K562 (cell line): ENCODE measurements at regions not wholly inside any gene's neighbourhood (a gene's known extent, or its start where the extent isn't known, plus 50 kb on each side); places are given as distances from the start of the nearest gene placed in this dataset.

Experiments
- AFF1 ChIP-seq, 2 experiments: fragments of 450-650 bp; IDR thresholded peaks; 2 replicates each; pipeline ENCODE4 v1.6.1; 2018; ENCODE audit warnings: mild to moderate bottlenecking in 2 of 2, low read depth in 1 of 2; ENCODE audit not compliant: partially characterized antibody in 2 of 2
- ASH1L ChIP-seq: fragments of 450-650 bp; IDR thresholded peaks from 2 replicates; pipeline ENCODE4 v1.6.1; 2018; ENCODE audit warnings: borderline replicate concordance, mild to moderate bottlenecking, low read depth; ENCODE audit not compliant: partially characterized antibody
- CBFA2T3 ChIP-seq: fragments of 450-650 bp; IDR thresholded peaks from 2 replicates; pipeline ENCODE4 v1.6.1; 2017
- ESRRA ChIP-seq: fragments of 450-650 bp; IDR thresholded peaks from 2 replicates; pipeline ENCODE4 v1.6.1; 2014; ENCODE audit warnings: low read depth, mild to moderate bottlenecking, moderate library complexity, borderline replicate concordance
- GMEB1 ChIP-seq: fragments of 250-450 bp; sonication (Bioruptor Pico); IDR thresholded peaks from 2 replicates; pipeline ENCODE4 v1.4.0; 2020; ENCODE audit warnings: mild to moderate bottlenecking
- GTF2A2 ChIP-seq: IDR thresholded peaks from 2 replicates; pipeline ENCODE4 v1.6.1; 2016; ENCODE audit warnings: mild to moderate bottlenecking, missing genetic modification characterization, missing compliant biosample characterization
- HDAC3 ChIP-seq: fragments of 450-650 bp; IDR thresholded peaks from 2 replicates; pipeline ENCODE4 v1.6.1; 2018; ENCODE audit warnings: borderline replicate concordance, mild to moderate bottlenecking, moderate library complexity; ENCODE audit not compliant: partially characterized antibody
- HDGF ChIP-seq: fragments of 450-650 bp; IDR thresholded peaks from 2 replicates; pipeline ENCODE4 v1.6.1; 2016
- HOXB6 ChIP-seq: fragments of 250-450 bp; sonication (Bioruptor Pico); IDR thresholded peaks from 2 replicates; pipeline ENCODE4 v1.5.1; 2022; ENCODE audit warnings: mild to moderate bottlenecking, borderline replicate concordance
- MITF ChIP-seq: IDR thresholded peaks from 2 replicates; pipeline ENCODE4 v1.6.1; 2014; ENCODE audit warnings: antibody characterized with exemption
- SAFB2 ChIP-seq: fragments of 200-400 bp; formaldehyde crosslinking; IDR thresholded peaks from 2 replicates; pipeline ENCODE4 v1.6.1; 2018; ENCODE audit warnings: borderline replicate concordance, low read length, low read depth, moderate library complexity; ENCODE audit not compliant: severe bottlenecking
- SIX5 ChIP-seq, 2 experiments: IDR thresholded peaks; 2 replicates each; pipeline ENCODE4 v1.6.1; 2011; ENCODE audit warnings: low read length in 2 of 2, borderline replicate concordance in 1 of 2, low read depth in 1 of 2, mild to moderate bottlenecking in 1 of 2, moderate library complexity in 1 of 2; ENCODE audit not compliant: insufficient read depth in 1 of 2
- TAL1 ChIP-seq: fragments of 450-650 bp; IDR thresholded peaks from 2 replicates; pipeline ENCODE4 v1.6.1; 2016; ENCODE audit warnings: mild to moderate bottlenecking
- YBX1 ChIP-seq: fragments of 450-650 bp; IDR thresholded peaks from 2 replicates; pipeline ENCODE4 v1.7.1; 2016; ENCODE audit warnings: mild to moderate bottlenecking
- ZBTB33 ChIP-seq: sonication (generic); formaldehyde crosslinking; IDR thresholded peaks from 2 replicates; pipeline ENCODE4 v1.8.1; 2023; ENCODE audit warnings: mild to moderate bottlenecking, missing genetic modification reagents
- ZFP30 ChIP-seq: fragments of 250-450 bp; sonication (Bioruptor Pico); IDR thresholded peaks from 2 replicates; pipeline ENCODE4 v1.8.0; 2022; ENCODE audit warnings: moderate library complexity, mild to moderate bottlenecking, inconsistent platforms, borderline replicate concordance
- ZNF12 ChIP-seq: sonication (generic); formaldehyde crosslinking; IDR thresholded peaks from 2 replicates; pipeline ENCODE4 v1.4.0; 2020; ENCODE audit warnings: mild to moderate bottlenecking, missing genetic modification reagents
- ZNF589 ChIP-seq: fragments of 200-800 bp; sonication (Bioruptor generic); IDR thresholded peaks from 2 replicates; pipeline ENCODE4 v1.6.1; 2016; ENCODE audit warnings: low read depth, missing genetic modification characterization, missing compliant biosample characterization
- TF ChIP-seq, protein P1 (sequence below): fragments of 250-450 bp; sonication (Bioruptor Pico); IDR thresholded peaks from 2 replicates; pipeline ENCODE4 v1.8.0; 2021; ENCODE audit warnings: mild to moderate bottlenecking, moderate library complexity

DNA sequence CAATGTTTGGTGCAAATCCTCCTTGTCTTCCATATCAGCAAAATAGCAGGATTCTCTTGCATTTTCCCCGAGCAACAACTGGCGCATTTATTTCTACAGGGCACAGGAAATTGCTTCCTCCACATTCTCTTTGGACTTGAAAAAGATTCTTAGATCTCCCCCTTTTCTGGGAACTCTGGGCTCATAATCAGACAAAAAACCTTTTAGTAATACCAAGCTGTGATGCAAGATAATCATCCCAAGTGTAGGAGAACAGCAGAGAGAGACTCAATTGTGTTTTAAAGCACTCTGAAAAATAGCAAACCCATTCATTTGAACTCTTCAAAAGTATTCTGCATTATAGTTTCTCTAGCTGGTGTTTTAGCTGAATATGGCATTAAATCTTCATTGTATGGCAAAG is 419.6 kb upstream of the NPVF start (continued):
- TF ChIP-seq GMEB1 (CRISPR knock-in tag) = no peak
- TF ChIP-seq HDGF = no peak
- TF ChIP-seq AFF1 (IDR thresholded peaks at IDR 0.05; ENCODE audit: low read depth in 1 of 2, partially characterized antibody in 2 of 2) = no peak
- TF ChIP-seq ESRRA = no peak
- TF ChIP-seq TAL1 = peak; percentile 51; the same call in 1 of the 2 replicates
- TF ChIP-seq SAFB2 = no peak
- TF ChIP-seq ZBTB33 = no peak
- TF ChIP-seq HDAC3 = no peak
- no peak for TF ChIP-seq HOXB6 (CRISPR knock-in tag)
- no peak for TF ChIP-seq YBX1
- no peak for TF ChIP-seq SIX5 (IDR thresholded peaks at IDR 0.05; ENCODE audit: borderline replicate concordance in 1 of 2, insufficient read depth in 1 of 2, low read depth in 1 of 2, low read length in 2 of 2)
- no peak for TF ChIP-seq ZNF12 (CRISPR knock-in tag)
- no peak for TF ChIP-seq ASH1L
- no peak for TF ChIP-seq ZFP30 (CRISPR knock-in tag)
- TF ChIP-seq CBFA2T3 = peak; percentile 36; the same call in 1 of the 2 replicates
- TF ChIP-seq ZNF589 = no peak
- no peak for TF ChIP-seq MITF
- TF ChIP-seq, protein P1, sequence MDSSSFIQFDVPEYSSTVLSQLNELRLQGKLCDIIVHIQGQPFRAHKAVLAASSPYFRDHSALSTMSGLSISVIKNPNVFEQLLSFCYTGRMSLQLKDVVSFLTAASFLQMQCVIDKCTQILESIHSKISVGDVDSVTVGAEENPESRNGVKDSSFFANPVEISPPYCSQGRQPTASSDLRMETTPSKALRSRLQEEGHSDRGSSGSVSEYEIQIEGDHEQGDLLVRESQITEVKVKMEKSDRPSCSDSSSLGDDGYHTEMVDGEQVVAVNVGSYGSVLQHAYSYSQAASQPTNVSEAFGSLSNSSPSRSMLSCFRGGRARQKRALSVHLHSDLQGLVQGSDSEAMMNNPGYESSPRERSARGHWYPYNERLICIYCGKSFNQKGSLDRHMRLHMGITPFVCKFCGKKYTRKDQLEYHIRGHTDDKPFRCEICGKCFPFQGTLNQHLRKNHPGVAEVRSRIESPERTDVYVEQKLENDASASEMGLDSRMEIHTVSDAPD (CRISPR knock-in tag) = no peak
- TF ChIP-seq GTF2A2 (tag) = no peak
